ENCODE measurements at regions not wholly inside any gene's neighbourhood (a gene's known extent, or its start where the extent isn't known, plus 50 kb on each side); places are given as distances from the start of the nearest gene placed in this dataset.

DNA sequence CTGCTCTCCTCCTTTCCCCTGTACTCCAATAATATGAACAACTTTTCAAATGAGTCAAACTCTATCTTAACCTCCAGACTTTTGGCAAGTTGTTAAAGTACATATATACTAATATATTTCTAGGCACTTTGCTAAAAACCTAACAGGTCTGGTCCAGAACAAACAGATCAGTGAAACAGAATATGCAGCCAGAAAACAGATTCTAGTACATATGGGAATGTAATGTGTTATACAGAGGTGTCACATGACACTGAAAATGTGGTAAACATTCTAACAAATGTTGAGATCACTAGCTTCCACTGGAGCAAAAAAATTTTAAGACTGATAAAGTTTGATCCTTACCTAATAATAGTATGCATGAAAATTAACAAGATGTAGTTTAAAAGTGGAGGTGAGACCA lies 136.9 kb downstream of the OR2K2 start:
- DNase-seq, result no peak

DNA sequence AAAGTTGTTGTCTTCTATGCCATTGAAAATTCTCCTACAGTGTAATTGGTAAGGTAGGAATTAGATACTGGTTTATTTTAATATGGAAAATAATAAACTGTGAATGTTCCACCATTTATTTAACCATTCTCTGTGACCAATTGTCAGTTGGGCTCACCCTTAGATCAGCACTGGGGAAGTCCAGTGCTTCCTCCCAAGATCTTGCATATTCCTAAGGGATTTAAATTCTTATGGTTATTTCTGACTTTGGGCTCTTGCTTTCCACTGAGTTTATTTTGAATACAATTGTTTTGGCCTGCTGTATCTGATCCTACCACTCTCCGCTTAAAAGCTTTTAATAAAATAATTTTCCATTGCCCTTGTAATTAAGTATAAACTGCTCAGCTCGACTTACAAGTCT lies 137.4 kb downstream of the OR2K2 start:
- no peak for DNase-seq

DNA sequence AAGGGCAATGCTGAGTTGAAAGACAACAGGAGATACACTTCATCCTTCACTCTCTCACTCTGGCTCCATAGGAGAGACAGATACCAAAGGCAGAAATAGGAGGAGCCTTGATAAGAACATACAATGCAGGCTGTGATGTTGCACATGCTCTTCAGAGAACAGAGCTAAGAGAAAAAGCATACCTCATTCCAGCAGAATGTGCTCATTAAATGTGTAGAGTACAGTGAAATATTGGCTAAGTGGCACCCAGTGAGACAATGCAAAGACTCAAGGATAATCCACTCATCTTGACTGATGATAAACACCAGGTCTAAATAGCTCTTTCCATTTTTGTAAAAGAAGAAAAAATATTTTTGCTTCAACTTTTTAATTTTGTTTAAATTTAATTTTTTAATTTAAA lies 139.7 kb downstream of the OR2K2 start:
- no peak for DNase-seq

GRCh38 chr9:111187376-111187775 lies 142.6 kb downstream of the OR2K2 start:
- no peak for DNase-seq

DNA sequence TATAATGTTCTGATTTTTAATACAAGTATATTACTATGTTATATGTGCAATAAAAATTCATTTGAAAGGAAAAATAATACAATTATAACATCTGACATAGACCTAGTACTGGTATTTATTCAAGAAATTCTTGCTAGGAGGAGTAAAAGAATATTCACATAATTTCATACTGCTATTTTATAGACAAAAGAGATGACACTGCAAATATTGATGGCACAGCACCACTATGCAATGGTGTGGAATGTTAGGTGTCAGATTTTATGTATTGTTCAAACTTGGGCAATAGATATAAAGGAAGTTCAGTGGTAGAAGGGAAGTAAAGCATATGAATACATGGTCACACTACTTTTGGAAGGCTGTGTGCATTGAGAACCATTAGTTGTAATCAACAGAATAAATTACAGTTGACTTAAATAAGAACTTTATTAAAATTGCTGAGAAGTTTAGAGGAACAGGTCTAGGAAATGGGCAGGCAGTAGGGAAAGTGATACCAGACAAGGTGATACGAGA lies 143.9 kb downstream of the OR2K2 start:
- no peak for DNase-seq

DNA sequence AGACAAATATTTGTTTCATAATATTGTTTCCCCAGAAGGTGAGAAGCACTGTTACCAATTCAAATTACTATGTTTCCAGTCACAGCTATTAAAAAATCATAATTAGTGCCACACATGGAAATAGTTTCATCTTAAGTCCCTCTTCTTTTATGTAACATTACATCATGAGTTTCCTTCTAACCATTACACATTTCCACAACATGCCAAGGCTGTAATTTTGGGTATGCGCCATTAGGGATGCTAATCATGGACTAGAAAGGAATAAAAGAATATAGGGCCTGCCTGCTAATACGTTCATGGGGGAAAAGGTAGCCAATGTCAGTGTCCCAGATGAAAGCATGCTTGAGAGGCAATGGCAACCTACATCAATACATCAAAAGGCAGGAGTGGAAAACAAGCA lies 142.5 kb upstream of the LPAR1 start:
- DNase-seq, result no peak

- DNase-seq, result no peak
Measured at GRCh38 chr9:111179577-111179976, 141.3 kb upstream of the LPAR1 start.

DNA sequence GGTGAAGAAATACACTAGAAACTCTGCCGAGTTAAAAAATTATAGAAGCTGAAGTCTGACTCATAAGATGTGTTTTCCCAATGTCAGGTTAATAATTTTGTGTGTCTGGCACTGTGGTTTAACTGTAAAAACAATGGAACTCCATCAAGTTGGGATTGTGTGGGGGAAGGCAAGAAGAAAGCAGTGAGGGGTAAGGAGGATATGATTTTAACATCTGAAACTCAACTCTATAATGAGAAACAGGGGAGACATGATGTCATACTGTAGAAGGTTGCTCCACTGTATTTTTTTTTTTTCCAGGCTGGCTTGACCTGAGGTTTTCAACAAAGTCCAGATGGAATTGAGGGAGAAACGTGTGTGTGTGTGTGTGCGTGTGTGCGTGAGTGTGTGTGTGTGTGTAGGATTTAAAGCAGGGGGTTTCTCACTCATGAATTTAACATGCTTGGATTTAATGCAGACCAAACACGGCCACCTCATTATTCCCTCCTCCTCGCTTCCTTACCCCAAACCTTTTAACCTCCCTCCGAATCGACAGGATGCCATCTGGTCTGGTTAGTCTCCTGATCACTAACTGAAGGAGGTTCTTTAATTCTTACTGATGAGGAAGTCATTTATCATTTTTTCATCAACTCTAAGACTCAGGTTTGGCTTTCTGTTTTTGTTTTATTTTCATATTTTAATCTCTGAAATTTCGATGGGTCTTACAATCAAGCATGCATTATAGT lies 140.2 kb upstream of the LPAR1 start:
- no peak for DNase-seq

GRCh38 chr9:111176511-111176910 lies 138.2 kb upstream of the LPAR1 start:
- DNase-seq, result no peak

- no peak for DNase-seq
Measured at GRCh38 chr9:111175350-111175749, 137.1 kb upstream of the LPAR1 start.

DNA sequence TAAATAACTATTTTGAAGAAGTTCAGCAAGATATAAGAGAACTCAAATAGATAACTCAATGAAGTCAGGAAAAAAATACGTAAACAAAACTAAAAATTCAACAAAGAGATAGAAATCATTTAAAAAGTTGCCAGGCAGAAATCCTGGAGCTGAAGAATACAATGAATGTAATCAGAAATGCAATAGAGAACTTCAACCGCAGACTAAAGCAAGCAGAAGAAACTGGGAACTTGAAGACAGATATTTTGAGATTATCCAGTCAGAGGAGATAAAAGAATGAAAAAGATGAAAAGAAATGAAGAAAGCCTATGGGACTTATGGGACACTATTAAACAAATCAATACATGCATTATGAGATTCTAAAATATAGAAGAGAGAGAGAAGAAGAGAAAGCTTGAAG lies 129.1 kb upstream of the LPAR1 start:
- no peak for DNase-seq

- DNase-seq, result no peak
Measured at GRCh38 chr9:111163716-111164389, 125.6 kb upstream of the LPAR1 start.

DNA sequence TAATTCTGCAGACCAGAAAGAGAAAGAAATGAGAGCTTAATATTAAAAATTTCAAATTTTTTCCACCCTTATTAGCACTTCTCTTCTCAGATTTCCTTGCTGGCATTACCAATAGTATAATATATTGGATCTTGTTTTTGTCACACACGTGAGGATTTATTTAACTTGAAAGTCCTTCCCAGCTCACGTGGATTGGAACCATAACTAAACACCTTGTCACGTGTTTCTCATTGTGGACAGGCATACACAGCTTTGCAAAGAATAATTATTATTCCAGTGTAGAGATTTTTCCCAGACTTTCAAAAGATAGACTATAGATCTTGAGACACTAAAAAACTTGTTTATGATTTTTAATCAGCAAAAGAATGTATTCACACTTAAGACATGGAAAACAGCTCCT lies 123.8 kb upstream of the LPAR1 start:
- DNase-seq, result no peak

DNA sequence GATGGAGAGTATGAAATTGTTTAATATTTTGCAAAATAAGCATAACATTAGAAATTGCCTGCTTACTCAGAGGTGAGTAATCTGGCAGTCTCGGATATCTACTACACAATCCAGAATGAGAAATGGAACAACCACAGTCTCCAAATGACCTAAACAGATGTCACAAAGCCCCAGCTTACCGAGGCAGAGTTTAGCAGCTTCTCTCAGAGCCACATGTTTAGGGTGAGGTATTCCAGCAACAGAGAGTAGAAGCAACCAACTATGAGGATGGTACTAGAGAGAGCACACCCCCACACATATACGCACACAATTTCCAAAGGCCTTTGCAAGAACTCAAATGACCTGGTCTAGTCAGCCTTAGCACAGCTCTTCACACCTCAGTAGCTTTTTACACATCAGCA lies 122.7 kb upstream of the LPAR1 start:
- no peak for DNase-seq

GRCh38 chr9:111158999-111159398 lies 120.7 kb upstream of the LPAR1 start:
- no peak for DNase-seq

DNA sequence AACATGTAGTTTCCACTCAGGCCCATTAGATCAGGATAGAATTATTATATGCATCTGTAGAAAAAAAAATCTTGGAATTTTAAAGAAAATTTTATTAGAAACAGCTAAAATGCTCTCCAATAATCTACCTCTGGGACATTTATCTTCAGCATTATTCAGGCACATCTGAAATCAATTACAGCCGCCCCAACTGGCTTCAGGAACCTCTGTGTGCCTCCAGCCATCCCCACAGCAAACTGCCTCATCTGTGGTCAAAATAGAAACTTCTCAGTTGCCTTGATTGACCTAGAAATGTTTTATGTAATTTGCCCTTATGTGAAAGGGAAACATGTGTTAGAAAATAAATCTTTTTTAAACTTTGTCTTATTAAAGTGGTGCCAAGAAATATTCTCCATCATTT lies 120.1 kb upstream of the LPAR1 start:
- no peak for DNase-seq

GRCh38 chr9:111154081-111154562 lies 115.9 kb upstream of the LPAR1 start:
- DNase-seq, result no peak

DNA sequence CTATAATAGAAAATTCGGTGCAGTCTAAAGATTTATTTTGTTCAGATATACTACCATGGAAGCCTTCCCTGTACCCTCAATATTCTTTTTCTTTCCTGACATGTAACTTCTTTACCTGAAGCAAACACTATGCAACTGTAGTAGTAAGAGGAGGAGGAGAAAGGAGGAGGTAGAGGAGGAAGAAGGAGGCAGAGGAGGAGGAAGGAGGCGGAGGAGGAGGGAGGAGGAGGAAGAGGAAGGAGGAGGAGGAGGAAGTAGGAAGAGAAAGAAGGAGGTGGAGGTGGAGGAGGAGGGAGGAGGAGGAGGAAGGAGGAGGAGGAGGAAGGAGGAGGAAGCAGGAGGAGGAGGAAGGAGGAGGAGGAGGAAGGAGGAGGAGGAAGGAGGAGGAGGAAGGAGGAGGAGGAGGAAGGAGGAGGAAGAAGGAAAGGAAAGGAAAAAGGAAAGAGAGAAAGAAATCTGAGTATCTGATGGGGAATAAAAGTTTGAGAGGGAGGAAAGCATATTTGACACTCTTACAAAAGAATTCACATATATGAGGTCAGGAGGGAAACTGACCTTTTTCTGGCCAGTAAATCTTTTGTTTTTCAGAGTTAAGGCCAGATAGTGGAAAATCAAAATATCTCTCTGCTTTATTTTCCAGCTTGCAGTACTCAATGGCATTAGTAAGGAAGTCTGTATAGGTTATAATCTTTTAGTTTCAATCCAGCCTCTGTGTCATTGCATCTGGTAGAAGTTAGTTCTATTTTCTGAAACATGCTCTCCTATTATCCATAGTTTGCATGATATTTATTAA lies 114.5 kb upstream of the LPAR1 start:
- DNase-seq, result no peak

DNA sequence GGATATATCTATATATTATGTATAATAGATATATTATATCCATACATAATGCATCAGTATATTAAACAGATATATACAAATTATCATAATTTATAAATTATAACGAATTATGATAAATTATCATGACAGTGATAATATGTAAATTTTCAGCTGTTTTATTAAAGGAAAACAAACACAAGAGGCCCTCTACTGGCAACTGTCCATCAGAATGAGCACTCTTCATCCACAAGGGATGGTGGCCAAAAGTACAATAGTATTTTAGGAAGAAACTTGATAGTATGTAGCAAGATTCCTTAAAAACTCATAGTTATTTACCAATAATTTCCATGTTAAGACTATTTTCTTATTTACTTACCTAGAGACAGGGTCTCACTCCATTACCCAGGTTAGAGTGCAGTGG lies 113.3 kb upstream of the LPAR1 start:
- no peak for DNase-seq

DNA sequence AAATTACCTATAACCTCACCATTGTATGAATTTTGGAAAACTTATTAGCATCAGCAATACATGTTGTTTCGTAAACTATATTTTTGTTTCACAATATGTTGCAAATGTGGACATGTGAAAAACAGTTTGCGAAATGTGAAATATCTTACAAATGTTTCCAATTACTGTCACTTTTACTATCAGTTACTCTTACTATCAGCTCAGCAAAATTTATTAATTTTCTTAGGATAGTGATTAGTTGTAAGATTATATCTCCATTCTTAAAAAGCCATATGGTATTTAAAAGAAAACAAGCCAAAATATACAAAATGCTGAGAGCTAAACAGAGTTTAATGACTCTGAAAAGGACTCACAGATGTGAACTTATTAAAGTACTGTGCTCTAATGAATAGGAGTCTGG lies 111.9 kb upstream of the LPAR1 start:
- DNase-seq, result no peak

DNA sequence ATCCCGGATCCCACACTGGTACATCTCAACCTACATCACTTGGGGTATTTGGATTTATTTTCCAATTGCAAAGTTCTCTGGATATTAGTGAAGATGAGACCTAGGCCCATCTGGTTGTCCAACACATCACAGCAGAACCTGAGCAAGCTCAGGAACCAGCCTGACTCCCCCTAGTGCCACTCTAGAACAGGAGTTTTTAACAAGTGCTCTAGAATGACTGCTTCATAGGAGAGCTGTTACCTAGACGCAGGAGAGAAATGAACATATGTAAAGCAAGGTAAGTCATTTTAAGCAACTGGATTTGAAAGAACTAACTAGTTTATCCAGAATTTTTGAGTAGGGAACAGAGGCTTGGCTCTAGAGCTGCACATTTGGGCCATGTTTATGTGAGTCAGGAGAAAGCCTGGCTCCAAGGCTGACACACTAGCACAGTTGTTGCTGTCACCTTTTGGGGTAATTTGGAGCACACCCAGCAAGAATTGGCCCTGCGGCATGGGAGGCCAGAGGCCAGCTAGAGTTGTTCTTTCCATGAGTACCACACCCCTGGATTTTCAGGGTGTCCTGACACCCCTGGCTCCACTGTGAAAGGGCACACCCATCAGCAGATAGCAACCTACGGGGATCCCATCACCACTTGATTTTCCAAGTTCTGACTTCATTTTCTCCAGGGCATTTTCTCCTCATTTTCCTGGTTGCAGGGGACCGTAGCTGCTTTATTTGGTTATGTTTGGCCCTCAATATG lies 110.9 kb upstream of the LPAR1 start:
- no peak for DNase-seq

GRCh38 chr9:111148052-111149017 lies 110.1 kb upstream of the LPAR1 start:
- no peak for DNase-seq

Data from NCI-H187 (cell line).